Tibial artery (tissue), 4 donors: ENCODE measurements at regions not wholly inside any gene's neighbourhood (a gene's known extent, or its start where the extent isn't known, plus 50 kb on each side); places are given as distances from the start of the nearest gene placed in this dataset.

ENCODE experiments used
- DNase-seq, 2 donors: peaks; one replicate each; pipeline ENCODE4 v3.0.0-alpha.2; 2019
- H3K27ac ChIP-seq, 2 donors: fragments of 200-600 bp; sonication (generic) in 1 of 2; 1 replicate in 1 of 2; 2 replicates in 1 of 2; pipeline ENCODE4 v1.5.1; 2018 to 2019; ENCODE audit warnings: mild to moderate bottlenecking in 1 of 2
- H3K27me3 ChIP-seq, 2 donors: fragments of 200-600 bp; sonication (generic) in 1 of 2; one replicate each; pipeline versions ENCODE4 v1.5.1 to v1.6.0; 2016 to 2019
- H3K36me3 ChIP-seq, 3 donors: fragments of 200-600 bp; sonication (generic) in 2 of 3; one replicate each; pipeline ENCODE4 v1.5.1; 2016 to 2019; ENCODE audit warnings: mild to moderate bottlenecking in 2 of 3
- H3K4me1 ChIP-seq, 4 donors: fragments of 200-600 bp; sonication (generic) in 2 of 4; 1 replicate in 3 of 4; 2 replicates in 1 of 4; pipeline ENCODE4 v1.5.1; 2016 to 2019
- H3K4me3 ChIP-seq, 2 donors: fragments of 200-600 bp; sonication (generic) in 1 of 2; 1 replicate in 1 of 2; 2 replicates in 1 of 2; pipeline ENCODE4 v1.5.1; 2018 to 2019; ENCODE audit warnings: mild to moderate bottlenecking in 2 of 2
- H3K9me3 ChIP-seq, 3 donors: fragments of 200-600 bp; sonication (generic) in 1 of 3; one replicate each; pipeline ENCODE4 v1.5.1; 2016 to 2019
- intact Hi-C: fragments of 100-400 bp; cut with DNase I; formaldehyde crosslinking; loops from one replicate; pipeline ENCODE4 v1.15.0; 2023; ENCODE audit warnings: low total_unique reads
- TF ChIP-seq, protein P1 (sequence below), 2 experiments: fragments of 200-600 bp in 1 of 2; fragments of 450-650 bp in 1 of 2; IDR thresholded peaks; one replicate each; pipeline ENCODE4 v1.5.1; 2017 to 2019; ENCODE audit warnings: antibody characterized with exemption in 2 of 2, mild to moderate bottlenecking in 1 of 2, moderate library complexity in 1 of 2

DNA sequence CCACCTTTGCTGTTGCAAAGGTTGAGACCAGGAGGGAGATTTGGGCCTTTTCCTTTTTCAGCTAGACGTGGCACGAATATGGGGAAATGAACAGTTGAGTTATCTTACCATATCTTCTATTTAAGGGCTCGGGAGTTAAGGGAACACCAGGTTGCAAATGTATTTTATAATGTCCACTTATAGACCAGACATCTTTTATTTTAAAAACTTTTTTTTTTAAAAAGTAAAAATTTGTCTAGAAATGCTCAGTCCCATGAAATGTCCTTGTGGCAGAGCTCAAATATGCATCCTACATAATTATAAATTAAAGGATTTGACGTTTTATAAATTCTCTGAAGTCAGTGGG is 103.6 kb upstream of the VEPH1 start:
- Histone ChIP-seq H3K27ac (no peak overlapping the region), H3K27me3 (no peaks in the 10 kb centered on the region), H3K4me3 (no peak overlapping the region), H3K36me3 (no peaks in the 10 kb centered on the region), H3K9me3 (no peaks in the 10 kb centered on the region), H3K4me1 (peaks cover 0 to 7% (median 0%) of the 10 kb centered on the region in 4 donors)
- intact Hi-C loops: no loop called here
- no peak for DNase-seq
- TF ChIP-seq, protein P1, sequence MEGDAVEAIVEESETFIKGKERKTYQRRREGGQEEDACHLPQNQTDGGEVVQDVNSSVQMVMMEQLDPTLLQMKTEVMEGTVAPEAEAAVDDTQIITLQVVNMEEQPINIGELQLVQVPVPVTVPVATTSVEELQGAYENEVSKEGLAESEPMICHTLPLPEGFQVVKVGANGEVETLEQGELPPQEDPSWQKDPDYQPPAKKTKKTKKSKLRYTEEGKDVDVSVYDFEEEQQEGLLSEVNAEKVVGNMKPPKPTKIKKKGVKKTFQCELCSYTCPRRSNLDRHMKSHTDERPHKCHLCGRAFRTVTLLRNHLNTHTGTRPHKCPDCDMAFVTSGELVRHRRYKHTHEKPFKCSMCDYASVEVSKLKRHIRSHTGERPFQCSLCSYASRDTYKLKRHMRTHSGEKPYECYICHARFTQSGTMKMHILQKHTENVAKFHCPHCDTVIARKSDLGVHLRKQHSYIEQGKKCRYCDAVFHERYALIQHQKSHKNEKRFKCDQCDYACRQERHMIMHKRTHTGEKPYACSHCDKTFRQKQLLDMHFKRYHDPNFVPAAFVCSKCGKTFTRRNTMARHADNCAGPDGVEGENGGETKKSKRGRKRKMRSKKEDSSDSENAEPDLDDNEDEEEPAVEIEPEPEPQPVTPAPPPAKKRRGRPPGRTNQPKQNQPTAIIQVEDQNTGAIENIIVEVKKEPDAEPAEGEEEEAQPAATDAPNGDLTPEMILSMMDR (IDR thresholded peaks at IDR 0.05): no peak

GRCh38 chr3:157606011-157606851 is 103.0 kb upstream of the VEPH1 start:
- H3K9me3 ChIP-seq: no peaks in the 10 kb centered on the region
- H3K36me3 ChIP-seq: no peaks in the 10 kb centered on the region
- no peak overlapping the region for H3K4me3 ChIP-seq
- H3K4me1 ChIP-seq: peaks cover 0 to 7% (median 0%) of the 10 kb centered on the region in 4 donors
- peak in 1 of 2 donors; percentile 65 for DNase-seq
- TF ChIP-seq, protein P1 (IDR thresholded peaks at IDR 0.05): peak; percentile 66 to 76
- intact Hi-C loops: no loop called here
- H3K27ac ChIP-seq: no peak overlapping the region
- no peaks in the 10 kb centered on the region for H3K27me3 ChIP-seq

GRCh38 chr3:157605356-157605755 is 102.1 kb upstream of the VEPH1 start:
- Histone ChIP-seq H3K36me3 (no peaks in the 10 kb centered on the region), H3K9me3 (no peaks in the 10 kb centered on the region), H3K27me3 (no peaks in the 10 kb centered on the region), H3K27ac (no peak overlapping the region), H3K4me1 (peaks cover 0 to 7% (median 0%) of the 10 kb centered on the region in 4 donors), H3K4me3 (no peak overlapping the region)
- TF ChIP-seq, protein P1 (IDR thresholded peaks at IDR 0.05): no peak
- no peak for DNase-seq
- intact Hi-C loops: no loop called here

GRCh38 chr3:157602424-157602823 is 99.2 kb upstream of the VEPH1 start:
- H3K4me3 ChIP-seq: no peak overlapping the region
- DNase-seq: no peak
- H3K4me1 ChIP-seq: peaks cover 0 to 7% (median 0%) of the 10 kb centered on the region in 4 donors
- no peaks in the 10 kb centered on the region for H3K9me3 ChIP-seq
- H3K36me3 ChIP-seq: no peaks in the 10 kb centered on the region
- intact Hi-C loops: no loop called here
- H3K27me3 ChIP-seq: no peaks in the 10 kb centered on the region
- TF ChIP-seq, protein P1 (IDR thresholded peaks at IDR 0.05): no peak
- H3K27ac ChIP-seq: no peak overlapping the region

GRCh38 chr3:157595259-157595658 is 92.0 kb upstream of the VEPH1 start:
- Histone ChIP-seq H3K9me3 (no peaks in the 10 kb centered on the region), H3K27me3 (peaks cover 0 to 6% of the 10 kb centered on the region in 2 donors), H3K4me1 (no peaks in the 10 kb centered on the region), H3K4me3 (no peak overlapping the region), H3K36me3 (no peaks in the 10 kb centered on the region), H3K27ac (no peak overlapping the region)
- intact Hi-C loops: no loop called here
- no peak for DNase-seq
- TF ChIP-seq, protein P1 (IDR thresholded peaks at IDR 0.05): no peak
